HG02973 (cell line): ENCODE measurements at regions not wholly inside any gene's neighbourhood (a gene's known extent, or its start where the extent isn't known, plus 50 kb on each side); places are given as distances from the start of the nearest gene placed in this dataset.
"Not testable (repeated sequence)": the region's sequence is repeated elsewhere in the genome, so short reads cannot be mapped to it uniquely, and the experiment has no call there.

Experiments
- ATAC-seq: cut with Tn5 transposase; IDR thresholded peaks from one replicate; pipeline ENCODE4 v1.9.1; 2021; ENCODE audit warnings: moderate library complexity; ENCODE audit not compliant: unreplicated experiment

DNA sequence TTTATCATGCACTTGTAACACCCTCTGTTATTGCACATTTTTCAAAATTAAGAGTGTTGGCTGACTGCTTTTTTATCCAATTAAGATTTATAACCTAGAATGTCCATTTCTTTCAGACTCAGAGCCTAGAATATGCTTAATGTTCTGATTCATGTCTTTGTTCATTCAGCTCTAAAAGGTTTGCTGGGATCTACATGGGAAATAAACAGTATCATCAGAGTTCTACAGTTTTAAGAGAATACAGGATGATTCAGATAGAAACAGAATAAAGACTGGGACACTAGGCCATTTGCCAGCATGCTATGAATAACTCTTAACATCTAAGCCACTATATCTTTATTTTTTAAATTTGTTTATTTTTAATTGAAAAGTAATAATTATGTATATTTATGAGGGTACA, 713.7 kb upstream of the CHAC2 start:
- ATAC-seq, result no peak

GRCh38 chr2:53051157-53051556, 716.4 kb upstream of the CHAC2 start:
- no peak for ATAC-seq

- no peak for ATAC-seq
Measured at GRCh38 chr2:53040536-53041229, 726.9 kb upstream of the CHAC2 start.

DNA sequence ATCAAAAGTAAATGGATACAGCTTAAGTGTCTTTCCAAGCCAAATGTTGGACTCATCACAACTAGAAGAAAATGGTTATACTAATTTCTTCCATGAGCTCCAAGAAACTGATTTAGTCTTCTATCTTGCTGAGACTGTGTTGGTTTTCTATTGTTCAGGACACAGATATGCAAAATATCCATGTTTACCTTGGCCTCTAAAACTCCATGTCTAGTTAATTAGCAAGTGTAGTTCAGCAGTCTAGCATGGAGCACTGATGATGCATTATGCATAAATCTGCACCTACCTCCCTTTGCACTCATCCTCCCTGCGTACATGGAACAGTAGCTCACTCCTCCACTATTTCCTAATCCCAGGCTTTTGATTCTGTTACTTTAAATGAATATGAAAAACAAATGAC, 731.4 kb upstream of the CHAC2 start:
- ATAC-seq, result no peak

- ATAC-seq, result no peak
Measured at GRCh38 chr2:53035153-53035552, 732.5 kb upstream of the CHAC2 start.

GRCh38 chr2:53033411-53033810, 734.2 kb upstream of the CHAC2 start:
- ATAC-seq, result no peak

DNA sequence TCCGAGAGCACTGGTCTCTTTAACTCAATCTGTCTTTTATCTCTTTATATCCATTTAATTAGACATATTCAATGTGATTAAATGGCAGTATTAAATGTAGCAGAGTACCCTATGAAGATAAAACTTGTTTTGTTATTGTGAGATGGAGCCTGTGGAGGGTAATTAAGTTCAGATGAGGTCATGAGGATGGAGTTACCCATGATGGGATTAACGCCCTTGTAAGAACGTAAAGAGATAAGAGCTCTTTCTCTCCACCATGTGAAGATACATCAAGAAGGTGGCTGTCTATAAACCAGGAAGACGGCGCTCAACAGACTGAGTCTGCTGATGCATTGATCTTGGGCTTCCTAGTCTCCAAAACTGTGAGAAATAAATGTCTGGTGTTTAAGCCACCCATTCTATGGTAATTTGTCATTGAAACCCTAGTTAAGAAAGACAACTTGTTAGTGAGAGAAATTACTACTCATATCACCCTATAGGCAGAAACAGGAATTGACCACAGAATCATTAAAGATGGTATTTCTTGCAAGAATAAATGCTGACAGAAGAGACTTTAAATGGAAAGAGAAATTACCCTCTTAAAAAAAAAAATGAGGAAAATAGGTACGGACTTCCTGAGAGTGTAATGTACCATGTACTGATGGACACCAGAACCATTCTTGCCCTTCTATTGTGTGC, 738.7 kb upstream of the CHAC2 start:
- no peak for ATAC-seq

DNA sequence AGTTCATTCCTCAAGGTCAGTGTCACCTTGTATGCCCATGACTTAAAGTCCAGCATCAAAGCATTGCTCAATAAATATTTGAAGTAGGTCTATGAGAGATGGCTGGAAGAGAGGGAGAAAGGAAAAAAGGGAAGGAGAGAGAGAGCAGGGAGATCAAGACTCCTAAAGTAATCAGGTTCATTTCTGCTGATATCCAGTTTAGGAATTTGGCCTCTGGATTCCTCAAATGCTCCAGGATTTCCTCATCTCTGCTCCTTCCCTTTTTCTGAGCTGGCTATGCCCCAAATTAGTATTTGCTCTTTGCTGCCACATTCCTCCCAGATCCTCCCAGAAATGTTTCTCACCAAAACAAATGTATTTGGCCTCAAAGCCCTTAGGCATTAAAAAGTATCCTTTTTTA, 739.4 kb upstream of the CHAC2 start:
- ATAC-seq, result no peak

GRCh38 chr2:53022248-53022647, 745.4 kb upstream of the CHAC2 start:
- not testable (repeated sequence) for ATAC-seq

DNA sequence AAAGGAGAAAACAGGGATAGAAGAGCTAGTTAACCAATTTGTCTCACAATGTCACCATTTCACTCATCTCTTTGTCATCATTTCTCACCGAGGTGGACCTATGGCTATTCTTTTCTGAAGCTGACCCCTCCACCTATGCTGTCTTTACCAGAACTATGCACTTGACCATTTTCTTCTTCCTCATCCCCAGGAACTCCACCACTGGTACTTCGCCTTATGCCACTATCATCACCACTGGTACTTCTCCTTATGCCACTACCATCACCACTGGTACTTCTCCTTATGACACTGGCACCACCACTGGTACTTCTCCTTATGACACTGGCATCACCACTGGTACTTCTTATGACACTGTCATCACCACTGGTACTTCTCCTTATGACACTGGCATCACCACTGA, 745.8 kb upstream of the CHAC2 start:
- ATAC-seq, result no peak

DNA sequence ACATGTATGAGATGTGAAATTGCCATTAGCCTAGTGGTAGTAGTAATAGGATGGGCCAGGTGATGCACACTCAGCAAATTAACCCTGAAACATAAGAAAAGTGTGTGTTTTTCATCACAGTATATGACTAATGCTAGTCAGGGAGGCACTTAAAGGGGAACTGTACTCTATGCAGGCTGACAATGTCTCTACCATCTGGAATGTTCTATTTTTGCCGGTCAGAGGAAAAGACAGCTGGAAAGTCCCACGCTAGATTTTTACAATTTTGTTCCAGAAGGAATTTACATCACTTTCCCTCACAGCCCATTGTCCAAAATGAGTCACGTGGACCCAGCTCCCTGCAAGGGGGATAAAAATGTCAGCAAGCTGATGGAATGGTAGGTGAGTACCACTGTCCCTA, 746.3 kb upstream of the CHAC2 start:
- no peak for ATAC-seq

DNA sequence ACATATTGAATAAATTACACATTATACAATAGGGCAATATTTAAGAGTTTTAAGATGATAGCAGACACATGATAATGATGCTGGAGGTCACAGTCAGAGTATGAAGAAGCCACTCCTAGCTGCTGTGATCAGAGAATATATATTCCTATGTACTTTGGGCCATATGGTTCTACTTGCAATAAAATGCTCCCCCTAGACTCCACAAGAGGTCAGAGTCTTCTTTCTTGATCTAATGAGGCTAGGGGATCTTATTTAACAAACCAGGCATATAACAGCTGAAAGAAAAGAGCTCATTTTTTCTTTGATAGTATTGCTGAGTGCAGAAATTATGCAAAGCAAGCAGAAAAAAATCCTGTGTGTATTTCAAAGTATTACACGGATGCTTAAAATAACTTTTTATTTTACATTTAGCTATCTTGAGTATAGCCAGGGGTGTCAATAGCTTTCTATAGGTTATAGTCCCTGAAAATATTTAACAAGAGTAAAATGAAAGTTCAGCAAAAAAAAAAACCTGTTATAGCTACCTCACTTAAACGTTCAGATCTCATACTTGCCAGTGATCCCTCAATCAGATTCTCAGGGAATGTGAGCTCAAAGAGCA, 748.7 kb upstream of the CHAC2 start:
- ATAC-seq, result no peak

GRCh38 chr2:53006980-53007379, 760.6 kb upstream of the CHAC2 start:
- no peak for ATAC-seq

GRCh38 chr2:53004413-53004812, 763.2 kb upstream of the CHAC2 start:
- ATAC-seq, result no peak

DNA sequence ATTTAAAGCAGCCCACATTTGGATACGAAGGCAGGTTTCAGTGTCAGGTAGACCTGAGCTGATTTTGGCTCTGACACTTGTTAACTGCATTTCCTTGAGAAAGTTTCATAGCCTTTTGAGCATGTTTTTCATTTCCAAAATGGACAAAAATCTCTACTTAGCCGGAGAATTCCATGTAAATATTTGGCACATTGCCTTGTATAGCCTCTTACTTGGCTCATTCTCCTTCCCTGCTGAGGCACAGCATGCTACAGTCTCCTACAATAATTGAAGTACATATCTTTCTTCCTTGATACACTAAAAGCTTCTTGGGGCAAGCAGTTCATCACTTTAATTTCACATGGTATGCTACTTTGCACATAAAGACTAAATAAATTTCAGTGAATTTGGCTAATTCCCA, 772.2 kb upstream of the CHAC2 start:
- no peak for ATAC-seq

GRCh38 chr2:52976143-52976949, 791.3 kb upstream of the CHAC2 start:
- peak; percentile 48 for ATAC-seq

- no peak for ATAC-seq
Measured at GRCh38 chr2:52974127-52974526, 793.5 kb upstream of the CHAC2 start.

DNA sequence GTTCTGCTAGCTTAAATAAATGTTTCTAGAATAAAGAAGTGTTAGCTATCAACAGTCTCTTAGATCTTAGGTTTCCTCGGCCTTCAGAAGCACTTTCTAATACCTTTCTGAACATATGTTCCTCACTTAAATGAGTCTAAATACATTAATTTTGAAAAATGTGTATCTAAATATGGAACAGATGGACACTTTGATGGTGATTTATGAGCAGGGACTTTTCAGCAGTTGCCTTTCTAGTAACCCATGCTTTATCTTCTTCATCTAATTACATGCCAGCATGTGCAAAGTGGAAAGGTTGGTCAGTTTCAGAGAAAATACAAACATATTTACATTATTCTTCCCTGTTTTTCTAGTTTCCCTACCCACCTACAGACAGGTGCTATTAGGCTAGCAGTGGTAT, 797.0 kb upstream of the CHAC2 start:
- no peak for ATAC-seq

DNA sequence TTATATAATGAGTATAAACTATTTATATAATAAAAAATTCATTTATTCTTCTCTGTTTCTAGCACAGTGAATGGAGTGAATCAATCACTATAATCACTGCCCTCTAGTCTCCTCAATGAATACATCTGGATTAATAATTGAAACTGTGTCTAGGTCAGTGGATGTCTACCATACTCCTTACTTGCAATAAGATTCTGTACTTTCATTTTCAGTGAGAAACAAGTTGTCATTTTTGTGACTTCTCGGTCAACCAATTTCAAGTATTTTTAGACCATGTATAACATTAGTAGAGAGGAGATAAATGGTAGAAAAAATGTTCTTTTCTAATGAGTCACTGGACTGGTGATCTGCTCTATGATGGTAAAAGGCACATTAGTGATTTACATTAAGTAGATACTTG, 799.6 kb upstream of the CHAC2 start:
- no peak for ATAC-seq

DNA sequence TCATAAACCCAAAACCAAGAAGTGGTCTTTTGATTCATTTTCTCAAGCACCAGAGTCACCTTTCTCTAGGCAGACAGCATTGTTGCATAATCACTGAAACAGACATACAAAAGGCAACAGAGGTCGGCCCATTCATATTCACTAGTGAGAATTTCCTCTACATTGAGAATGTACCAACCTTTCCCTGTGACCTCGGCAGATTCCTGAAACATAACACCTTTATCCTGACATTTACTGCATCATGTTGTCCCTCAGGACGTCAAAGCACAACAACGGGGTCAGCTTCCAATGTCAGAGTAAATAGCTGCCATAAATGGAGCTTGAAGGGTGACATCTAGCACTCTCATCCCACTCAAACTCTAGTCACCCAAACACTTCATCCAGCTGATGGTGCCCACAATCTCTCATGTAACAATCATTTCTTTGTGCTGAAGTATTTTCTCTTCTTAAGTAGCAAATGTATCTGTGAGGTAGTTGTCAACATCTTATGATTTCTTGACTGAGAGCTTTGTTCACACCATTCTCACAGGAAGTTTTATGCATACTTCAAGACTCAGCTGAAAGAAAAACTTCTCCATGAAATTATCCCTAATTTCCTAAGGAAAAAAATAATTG, 802.6 kb upstream of the CHAC2 start:
- ATAC-seq, result no peak

DNA sequence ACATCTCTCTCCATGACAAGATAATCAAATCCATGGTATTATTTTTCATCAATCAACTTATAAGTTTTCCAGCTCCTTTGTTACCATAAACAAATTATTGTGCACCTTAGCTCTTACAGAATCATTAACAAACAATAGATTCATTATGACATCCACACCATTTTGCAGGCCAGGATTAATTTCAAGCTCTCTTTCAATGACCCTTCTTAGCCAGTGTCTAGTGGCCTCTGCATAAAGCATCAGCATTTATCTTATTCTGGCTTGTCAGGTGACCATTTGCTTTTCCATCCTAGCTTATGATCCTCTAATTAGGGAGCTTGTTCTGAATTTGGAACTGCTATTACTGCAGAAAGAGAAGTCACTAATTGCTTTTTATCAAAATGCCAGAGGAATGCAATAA, 806.2 kb upstream of the CHAC2 start:
- no peak for ATAC-seq
